Subcutaneous abdominal adipose tissue (tissue), 5 donors: ENCODE measurements at regions not wholly inside any gene's neighbourhood (a gene's known extent, or its start where the extent isn't known, plus 50 kb on each side); places are given as distances from the start of the nearest gene placed in this dataset.

Experiments used
- H3K27ac ChIP-seq: one replicate; pipeline ENCODE4 v1.7.0; 2013; ENCODE audit warnings: low read depth, mild to moderate bottlenecking, inconsistent platforms, low read length, moderate library complexity
- H3K27me3 ChIP-seq, 5 donors: one replicate each; pipeline ENCODE4 v1.7.0; 2013; ENCODE audit warnings: low read length in 5 of 5, inconsistent platforms in 1 of 5; ENCODE audit not compliant: control insufficient read depth in 5 of 5, insufficient read depth in 4 of 5
- H3K36me3 ChIP-seq, 5 donors: one replicate each; pipeline ENCODE4 v1.7.0; 2013; ENCODE audit warnings: low read length in 5 of 5; ENCODE audit not compliant: control insufficient read depth in 5 of 5, insufficient read depth in 5 of 5
- H3K4me1 ChIP-seq, 5 donors: one replicate each; pipeline ENCODE4 v1.7.0; 2013; ENCODE audit warnings: low read length in 5 of 5, mild to moderate bottlenecking in 3 of 5, moderate library complexity in 1 of 5; ENCODE audit not compliant: control insufficient read depth in 5 of 5, insufficient read depth in 5 of 5
- H3K4me3 ChIP-seq, 5 donors: one replicate each; pipeline ENCODE4 v1.7.0; 2013; ENCODE audit warnings: low read length in 5 of 5, low read depth in 1 of 5
- H3K9ac ChIP-seq, 5 donors: one replicate each; pipeline ENCODE4 v1.7.0; 2013; ENCODE audit warnings: low read length in 5 of 5, mild to moderate bottlenecking in 4 of 5, moderate library complexity in 3 of 5
- H3K9me3 ChIP-seq, 5 donors: one replicate each; pipeline ENCODE4 v1.7.0; 2013; ENCODE audit warnings: low read length in 5 of 5; ENCODE audit not compliant: control insufficient read depth in 5 of 5
- donor health status: healthy.
- donor health status: healthy.
- donor health status: healthy.
- donor health status: healthy.
- donor health status: healthy.

DNA sequence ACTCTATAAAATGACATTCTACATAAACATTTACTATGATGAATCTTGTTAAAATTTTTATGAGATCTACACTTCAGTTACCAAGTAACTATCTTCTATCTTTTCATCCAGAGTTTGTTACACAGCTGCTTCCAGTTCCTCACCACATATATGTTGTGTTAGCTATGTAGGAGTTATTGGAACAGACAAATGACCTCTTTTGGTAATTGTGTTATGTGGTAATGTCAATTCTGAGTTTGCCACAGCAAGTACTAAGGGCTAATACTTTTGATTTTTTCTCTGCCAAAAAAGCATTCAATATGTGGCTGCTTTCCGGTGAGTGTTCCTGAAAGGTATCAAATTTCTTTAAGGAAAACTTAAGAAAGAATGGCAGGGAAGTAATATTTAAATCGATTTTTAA, 573.9 kb upstream of the PCDH15 start:
- Histone ChIP-seq H3K4me3 (no peak overlapping the region), H3K4me1 (peaks cover 0 to 7% (median 0%) of the 10 kb centered on the region in 5 donors), H3K9me3 (no peaks in the 10 kb centered on the region), H3K9ac (no peak overlapping the region), H3K27ac (no peak overlapping the region), H3K27me3 (no peaks in the 10 kb centered on the region), H3K36me3 (no peaks in the 10 kb centered on the region)

DNA sequence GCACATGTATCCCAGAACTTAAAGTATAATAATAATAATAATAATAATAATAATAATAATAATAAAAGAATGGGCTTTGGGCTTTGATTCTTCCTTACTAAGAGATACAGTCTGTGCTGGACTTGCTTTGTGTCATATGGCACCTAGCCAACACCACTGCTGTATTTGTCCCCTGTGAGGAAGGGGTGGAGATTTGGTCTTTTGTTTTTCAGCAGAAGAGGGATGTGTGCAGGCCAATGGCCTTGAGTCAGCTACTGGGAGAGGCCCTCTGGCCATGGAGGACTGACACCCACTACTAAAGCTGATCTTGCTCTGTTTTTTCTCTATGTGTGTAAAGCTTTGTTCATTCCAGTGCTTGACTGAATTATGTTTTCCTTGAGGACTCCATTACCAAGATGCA, 573.0 kb upstream of the PCDH15 start:
- Histone ChIP-seq H3K27ac (no peak overlapping the region), H3K4me3 (no peak overlapping the region), H3K9me3 (no peaks in the 10 kb centered on the region), H3K36me3 (no peaks in the 10 kb centered on the region), H3K27me3 (no peaks in the 10 kb centered on the region), H3K9ac (no peak overlapping the region), H3K4me1 (peaks cover 0 to 7% (median 0%) of the 10 kb centered on the region in 5 donors)

DNA sequence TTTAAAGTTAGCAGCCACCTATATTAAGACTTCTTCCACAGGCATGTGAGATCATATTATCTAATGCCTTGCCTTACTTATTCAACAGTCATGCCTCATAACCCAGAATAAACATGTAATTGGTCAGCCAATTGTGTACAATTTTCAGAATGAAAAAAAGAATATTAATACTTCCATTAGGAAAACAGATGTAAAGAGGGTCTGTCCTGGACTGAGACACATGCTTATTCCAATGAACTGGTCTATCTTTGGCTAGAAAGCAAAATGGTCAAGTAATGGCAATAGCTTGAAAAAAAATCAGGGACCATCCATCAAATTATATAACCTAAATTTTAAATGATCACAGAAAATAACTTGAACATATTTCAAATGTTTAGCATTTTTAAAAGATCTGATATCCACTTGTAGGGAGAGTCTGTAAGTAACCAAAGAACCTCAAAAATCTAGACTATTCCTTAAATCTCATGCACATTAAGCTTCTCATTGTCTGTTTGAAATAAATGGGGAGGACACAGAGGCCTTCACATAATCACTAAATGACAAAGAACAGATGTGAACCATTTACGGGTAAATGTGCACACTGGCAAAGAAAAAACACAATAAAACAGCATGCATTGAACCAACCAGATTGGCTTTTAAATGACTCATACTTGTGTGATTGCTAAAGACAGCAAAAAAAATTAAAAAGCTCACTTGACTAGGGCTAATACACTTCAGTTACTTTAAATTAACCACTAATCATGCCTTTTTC, 568.8 kb upstream of the PCDH15 start:
- H3K4me1 ChIP-seq = peaks cover 0 to 5% (median 0%) of the 10 kb centered on the region in 5 donors
- H3K27me3 ChIP-seq = no peaks in the 10 kb centered on the region
- H3K4me3 ChIP-seq = no peak overlapping the region
- H3K27ac ChIP-seq = no peak overlapping the region
- H3K9ac ChIP-seq = no peak overlapping the region
- H3K36me3 ChIP-seq = no peaks in the 10 kb centered on the region
- H3K9me3 ChIP-seq = peaks cover 0 to 2% (median 0%) of the 10 kb centered on the region in 5 donors

GRCh38 chr10:55368467-55368866, 567.4 kb upstream of the PCDH15 start:
- Histone ChIP-seq H3K27ac (no peak overlapping the region), H3K4me3 (no peak overlapping the region), H3K4me1 (no peaks in the 10 kb centered on the region), H3K36me3 (no peaks in the 10 kb centered on the region), H3K27me3 (no peaks in the 10 kb centered on the region), H3K9ac (no peak overlapping the region), H3K9me3 (peaks cover 0 to 2% (median 0%) of the 10 kb centered on the region in 5 donors)

DNA sequence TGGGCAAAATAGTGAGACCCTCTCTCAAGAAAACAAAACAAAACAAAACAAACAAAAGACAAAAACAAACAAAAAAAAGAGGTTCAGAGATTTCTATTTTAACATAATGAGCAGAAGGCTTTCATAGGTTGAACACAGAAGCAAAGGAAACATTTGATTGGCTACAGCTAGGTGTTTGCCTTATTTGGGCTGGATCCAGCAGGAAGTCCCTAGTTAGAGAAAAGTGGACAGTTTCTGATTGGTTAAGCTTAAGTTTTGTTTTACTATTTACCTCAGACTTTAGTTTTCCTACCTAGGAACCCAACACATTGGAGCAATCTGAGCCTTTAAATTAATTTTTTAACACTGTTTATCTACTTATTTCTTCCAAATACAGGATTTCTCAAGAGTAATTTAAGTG, 566.5 kb upstream of the PCDH15 start:
- Histone ChIP-seq H3K9me3 (peaks cover 0 to 2% (median 0%) of the 10 kb centered on the region in 5 donors), H3K27ac (no peak overlapping the region), H3K9ac (no peak overlapping the region), H3K4me3 (no peak overlapping the region), H3K27me3 (no peaks in the 10 kb centered on the region), H3K4me1 (no peaks in the 10 kb centered on the region), H3K36me3 (no peaks in the 10 kb centered on the region)

DNA sequence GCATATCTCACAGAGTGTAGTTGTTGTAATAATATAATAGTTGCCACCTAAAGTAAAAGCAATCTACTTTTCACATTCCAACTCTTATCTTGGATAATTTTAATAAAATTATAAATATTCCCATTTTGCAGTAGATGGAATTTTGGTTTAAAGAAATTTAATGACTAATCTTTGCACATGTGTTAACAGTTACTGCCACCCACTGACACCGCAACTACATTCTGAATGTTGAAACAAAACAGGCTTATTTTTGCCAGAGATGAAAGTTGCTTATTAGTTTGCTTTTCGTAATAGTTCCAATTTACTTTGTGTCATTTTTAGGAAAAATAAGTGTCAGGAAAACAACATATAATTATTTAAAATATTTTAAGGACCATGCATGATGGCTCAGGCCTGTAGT, 557.5 kb upstream of the PCDH15 start:
- H3K4me1 ChIP-seq = no peaks in the 10 kb centered on the region
- no peak overlapping the region for H3K27ac ChIP-seq
- no peaks in the 10 kb centered on the region for H3K9me3 ChIP-seq
- no peak overlapping the region for H3K4me3 ChIP-seq
- H3K36me3 ChIP-seq = no peaks in the 10 kb centered on the region
- H3K27me3 ChIP-seq = no peaks in the 10 kb centered on the region
- no peak overlapping the region for H3K9ac ChIP-seq

DNA sequence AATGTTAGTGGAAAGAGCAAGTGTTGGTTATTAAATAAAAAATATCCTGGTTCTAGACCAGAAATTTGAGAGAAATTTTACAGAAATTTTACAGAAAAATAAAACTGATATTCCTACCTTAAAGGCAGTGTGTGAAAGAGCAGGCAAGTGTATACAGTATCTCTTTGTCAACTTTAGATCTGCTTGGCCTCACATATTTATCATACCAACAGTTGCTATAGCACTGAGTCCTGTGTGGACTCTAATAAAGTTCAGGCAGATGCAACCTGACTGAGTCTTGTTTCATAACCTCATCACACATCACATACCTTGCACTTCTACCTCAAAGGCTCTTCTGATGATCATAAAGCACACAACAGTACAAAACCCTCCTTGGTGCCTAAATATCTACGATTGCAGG, 552.4 kb upstream of the PCDH15 start:
- no peaks in the 10 kb centered on the region for H3K36me3 ChIP-seq
- no peak overlapping the region for H3K4me3 ChIP-seq
- no peaks in the 10 kb centered on the region for H3K27me3 ChIP-seq
- no peak overlapping the region for H3K9ac ChIP-seq
- no peaks in the 10 kb centered on the region for H3K9me3 ChIP-seq
- H3K4me1 ChIP-seq = no peaks in the 10 kb centered on the region
- H3K27ac ChIP-seq = no peak overlapping the region

- no peaks in the 10 kb centered on the region for H3K9me3 ChIP-seq
Observed at GRCh38 chr10:55351431-55351830, 550.4 kb upstream of the PCDH15 start.

GRCh38 chr10:55348534-55348933, 547.5 kb upstream of the PCDH15 start:
- Histone ChIP-seq H3K9me3 (no peaks in the 10 kb centered on the region), H3K4me3 (no peak overlapping the region), H3K27ac (no peak overlapping the region), H3K36me3 (no peaks in the 10 kb centered on the region), H3K27me3 (no peaks in the 10 kb centered on the region), H3K4me1 (no peaks in the 10 kb centered on the region), H3K9ac (no peak overlapping the region)

More at GRCh38 chr10:55351431-55351830, 550.4 kb upstream of the PCDH15 start:
- Histone ChIP-seq H3K27ac (no peak overlapping the region), H3K27me3 (no peaks in the 10 kb centered on the region), H3K9ac (no peak overlapping the region), H3K36me3 (no peaks in the 10 kb centered on the region), H3K4me1 (no peaks in the 10 kb centered on the region), H3K4me3 (no peak overlapping the region)

GRCh38 chr10:55330486-55330885, 529.5 kb upstream of the PCDH15 start:
- Histone ChIP-seq H3K9ac (no peak overlapping the region), H3K27ac (no peak overlapping the region), H3K4me3 (no peak overlapping the region), H3K4me1 (no peaks in the 10 kb centered on the region), H3K36me3 (no peaks in the 10 kb centered on the region), H3K27me3 (no peaks in the 10 kb centered on the region), H3K9me3 (no peaks in the 10 kb centered on the region)
